Upper lobe of left lung (tissue), 4 donors: ENCODE measurements at regions not wholly inside any gene's neighbourhood (a gene's known extent, or its start where the extent isn't known, plus 50 kb on each side); places are given as distances from the start of the nearest gene placed in this dataset.

Source experiments
- CTCF ChIP-seq, 6 experiments: fragments of 450-650 bp in 4 of 6; fragments of 200-600 bp in 2 of 6; sonication (generic) in 2 of 6; IDR thresholded peaks; one replicate each; pipeline ENCODE4 v1.5.1; 2016 to 2019; ENCODE audit warnings: antibody characterized with exemption in 6 of 6
- POLR2A ChIP-seq, 4 donors: fragments of 450-650 bp; IDR thresholded peaks; one replicate each; pipeline ENCODE4 v1.5.1; 2016 to 2017; ENCODE audit warnings: antibody characterized with exemption in 4 of 4, mild to moderate bottlenecking in 2 of 4
- POLR2AphosphoS5 ChIP-seq, 2 donors: sonication (generic); formaldehyde crosslinking; IDR thresholded peaks; one replicate each; pipeline ENCODE4 v1.5.1; 2017; ENCODE audit warnings: antibody characterized with exemption in 2 of 2

- no peak for TF ChIP-seq CTCF (IDR thresholded peaks at IDR 0.05)
- no peak for TF ChIP-seq POLR2A (IDR thresholded peaks at IDR 0.05)
- TF ChIP-seq POLR2AphosphoS5 (IDR thresholded peaks at IDR 0.05): no peak
These were observed 151.3 kb upstream of the TRPC7 start for GRCh38 chr5:136516637-136517036.
